Choroid plexus epithelial cell (primary cell): ENCODE measurements at regions not wholly inside any gene's neighbourhood (a gene's known extent, or its start where the extent isn't known, plus 50 kb on each side); places are given as distances from the start of the nearest gene placed in this dataset.

Source experiments
- DNase-seq: peaks from one replicate; pipeline ENCODE4 v3.0.0-alpha.2; 2010; ENCODE audit warnings: low read depth
- H3K4me3 ChIP-seq: 2 replicates; pipeline ENCODE4 v1.5.1; 2011; ENCODE audit warnings: low read depth, mild to moderate bottlenecking, control low read depth, low read length, moderate library complexity
- TF ChIP-seq, protein P1 (sequence below): conservative IDR thresholded peaks from 2 replicates; pipeline ENCODE4 v1.5.1; 2011; ENCODE audit warnings: low read depth, mild to moderate bottlenecking, control low read depth, inconsistent platforms, low read length, moderate library complexity

- H3K4me3 ChIP-seq: no peak overlapping the region
- DNase-seq: no peak
- TF ChIP-seq, protein P1, sequence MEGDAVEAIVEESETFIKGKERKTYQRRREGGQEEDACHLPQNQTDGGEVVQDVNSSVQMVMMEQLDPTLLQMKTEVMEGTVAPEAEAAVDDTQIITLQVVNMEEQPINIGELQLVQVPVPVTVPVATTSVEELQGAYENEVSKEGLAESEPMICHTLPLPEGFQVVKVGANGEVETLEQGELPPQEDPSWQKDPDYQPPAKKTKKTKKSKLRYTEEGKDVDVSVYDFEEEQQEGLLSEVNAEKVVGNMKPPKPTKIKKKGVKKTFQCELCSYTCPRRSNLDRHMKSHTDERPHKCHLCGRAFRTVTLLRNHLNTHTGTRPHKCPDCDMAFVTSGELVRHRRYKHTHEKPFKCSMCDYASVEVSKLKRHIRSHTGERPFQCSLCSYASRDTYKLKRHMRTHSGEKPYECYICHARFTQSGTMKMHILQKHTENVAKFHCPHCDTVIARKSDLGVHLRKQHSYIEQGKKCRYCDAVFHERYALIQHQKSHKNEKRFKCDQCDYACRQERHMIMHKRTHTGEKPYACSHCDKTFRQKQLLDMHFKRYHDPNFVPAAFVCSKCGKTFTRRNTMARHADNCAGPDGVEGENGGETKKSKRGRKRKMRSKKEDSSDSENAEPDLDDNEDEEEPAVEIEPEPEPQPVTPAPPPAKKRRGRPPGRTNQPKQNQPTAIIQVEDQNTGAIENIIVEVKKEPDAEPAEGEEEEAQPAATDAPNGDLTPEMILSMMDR: no peak
These were observed 70.6 kb upstream of the PUDP start for GRCh38 chrX:7218321-7219152.

DNA sequence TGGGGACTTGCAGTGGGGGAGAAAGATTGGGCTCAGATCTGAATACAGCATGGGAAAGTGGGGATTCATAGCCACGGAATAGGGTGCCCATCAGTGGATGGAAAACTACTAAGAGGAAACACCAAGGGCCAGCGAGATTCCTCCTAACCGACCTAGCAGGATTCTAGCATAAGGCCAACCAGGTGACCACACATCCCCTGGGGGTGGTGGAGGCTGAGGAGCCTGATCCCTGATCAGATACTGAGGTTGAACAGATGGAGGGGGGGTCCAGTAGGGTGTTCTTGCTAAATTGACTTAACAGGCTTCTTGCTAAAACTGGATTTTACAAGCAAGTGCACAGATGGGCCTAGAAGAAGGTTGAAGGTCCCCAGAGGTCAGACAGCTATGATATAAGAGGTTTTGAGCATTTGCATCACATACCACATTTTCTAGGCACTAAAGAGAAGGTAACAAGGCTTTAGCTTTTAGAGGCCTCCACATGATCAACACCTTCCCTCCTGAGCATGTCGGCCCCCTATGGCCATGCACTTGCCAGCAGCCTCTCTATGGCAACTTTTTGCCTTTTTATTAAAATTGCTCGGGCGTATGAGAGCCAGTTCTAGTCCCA, 69.1 kb upstream of the PUDP start:
- TF ChIP-seq, protein P1: no peak
- no peak for DNase-seq
- H3K4me3 ChIP-seq: no peak overlapping the region

DNA sequence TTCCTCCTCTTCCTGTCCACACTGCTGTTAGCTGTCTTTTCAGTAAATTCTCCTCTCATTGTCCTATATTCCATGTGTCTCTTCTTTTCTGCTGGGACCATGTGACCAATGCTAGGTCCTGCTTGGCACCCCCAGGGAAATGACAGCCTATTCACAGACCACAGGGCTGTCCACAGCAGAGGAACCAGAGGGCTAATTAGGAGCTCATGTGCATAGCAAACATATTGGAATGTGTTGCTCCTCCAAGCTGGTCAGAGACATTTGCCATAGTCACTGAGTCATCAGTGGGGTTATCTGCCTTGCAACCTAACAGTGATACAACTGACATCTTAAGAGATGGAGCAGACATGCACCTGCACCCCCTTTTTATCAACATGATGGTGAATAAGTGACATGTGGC, 67.9 kb upstream of the PUDP start:
- no peak overlapping the region for H3K4me3 ChIP-seq
- TF ChIP-seq, protein P1: no peak
- DNase-seq: no peak

DNA sequence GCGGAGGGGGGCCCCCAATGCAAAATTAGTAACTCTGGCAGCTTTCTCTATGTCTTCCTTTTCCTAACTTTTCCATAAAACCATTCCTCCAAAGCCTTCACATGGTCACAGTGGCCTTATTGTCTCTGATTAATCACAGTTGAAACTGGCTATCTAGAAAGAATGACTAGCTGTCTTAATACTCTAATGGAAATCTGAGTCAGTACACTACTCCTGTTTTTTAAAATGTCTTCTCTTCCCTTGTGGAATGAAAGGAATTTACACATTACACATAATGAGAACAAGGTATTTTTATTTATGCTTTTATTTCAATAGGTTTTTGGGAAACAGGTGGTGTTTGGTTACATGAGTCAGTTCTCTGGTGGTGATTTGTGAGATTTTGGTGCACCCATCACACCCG, 66.3 kb upstream of the PUDP start:
- H3K4me3 ChIP-seq: no peak overlapping the region
- TF ChIP-seq, protein P1: no peak
- no peak for DNase-seq

DNA sequence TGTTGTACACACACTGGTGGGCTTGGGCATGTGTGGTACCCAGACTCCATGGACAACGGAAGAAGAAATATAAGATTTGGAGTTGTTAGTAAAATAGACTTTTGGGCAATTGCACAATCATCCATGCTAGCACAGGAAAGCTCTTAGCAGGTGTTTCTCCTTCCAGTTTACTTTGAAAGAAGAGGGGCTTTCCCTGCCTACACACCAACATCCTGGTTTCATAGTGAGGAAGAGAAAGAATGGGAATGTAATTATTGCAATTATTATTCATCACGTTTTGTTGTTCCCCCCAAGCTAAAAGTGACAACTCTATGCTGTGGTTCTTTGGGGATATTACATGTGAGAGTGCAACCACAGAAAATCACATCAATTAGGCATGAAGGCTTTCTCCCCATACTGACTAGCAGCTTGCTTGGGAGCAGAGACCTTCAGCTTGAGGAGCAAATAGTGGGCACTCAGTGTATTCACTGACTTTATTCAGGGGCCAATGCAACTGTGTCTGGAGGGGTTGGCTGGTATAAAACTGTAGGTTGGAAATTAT, 57.2 kb upstream of the PUDP start:
- no peak for DNase-seq
- H3K4me3 ChIP-seq: no peak overlapping the region
- TF ChIP-seq, protein P1: no peak

- TF ChIP-seq, protein P1: no peak
- H3K4me3 ChIP-seq: no peak overlapping the region
- DNase-seq: no peak
These were observed 56.7 kb upstream of the PUDP start for GRCh38 chrX:7204619-7205018.
